HG02588 (cell line): ENCODE measurements at regions not wholly inside any gene's neighbourhood (a gene's known extent, or its start where the extent isn't known, plus 50 kb on each side); places are given as distances from the start of the nearest gene placed in this dataset.
"Not testable (repeated sequence)": the region's sequence is repeated elsewhere in the genome, so short reads cannot be mapped to it uniquely, and the experiment has no call there.

Source experiments
- ATAC-seq: cut with Tn5 transposase; IDR thresholded peaks from one replicate; pipeline ENCODE4 v1.9.1; 2021; ENCODE audit warnings: mild to moderate bottlenecking, moderate library complexity; ENCODE audit not compliant: unreplicated experiment

- ATAC-seq = no peak
Observed at GRCh38 chr5:156170351-156170961, 156.5 kb upstream of the SGCD start.

- no peak for ATAC-seq
Observed at GRCh38 chr5:156174225-156174624, 152.7 kb upstream of the SGCD start.

- ATAC-seq = no peak
Observed at GRCh38 chr5:156178117-156178516, 148.8 kb upstream of the SGCD start.

GRCh38 chr5:156181656-156182055 is 145.3 kb upstream of the SGCD start:
- no peak for ATAC-seq

- ATAC-seq = no peak
Observed at GRCh38 chr5:156182174-156182967, 144.6 kb upstream of the SGCD start.

GRCh38 chr5:156186760-156187159 is 140.2 kb upstream of the SGCD start:
- no peak for ATAC-seq

- no peak for ATAC-seq
Observed at GRCh38 chr5:156188016-156188415, 138.9 kb upstream of the SGCD start.

GRCh38 chr5:156189628-156190027 is 137.3 kb upstream of the SGCD start:
- ATAC-seq = no peak

- ATAC-seq = no peak
Observed at GRCh38 chr5:156191547-156191946, 135.4 kb upstream of the SGCD start.

GRCh38 chr5:156197042-156197635 is 129.8 kb upstream of the SGCD start:
- no peak for ATAC-seq

- no peak for ATAC-seq
Observed at GRCh38 chr5:156199045-156199444, 127.9 kb upstream of the SGCD start.

- no peak for ATAC-seq
Observed at GRCh38 chr5:156200938-156201787, 125.8 kb upstream of the SGCD start.

- ATAC-seq = no peak
Observed at GRCh38 chr5:156201788-156202403, 125.1 kb upstream of the SGCD start.

- ATAC-seq = no peak
Observed at GRCh38 chr5:156208271-156208670, 118.7 kb upstream of the SGCD start.

- ATAC-seq = no peak
Observed at GRCh38 chr5:156218367-156219158, 108.4 kb upstream of the SGCD start.

GRCh38 chr5:156219483-156220005 is 107.4 kb upstream of the SGCD start:
- no peak for ATAC-seq

- ATAC-seq = no peak
Observed at GRCh38 chr5:156221816-156222215, 105.1 kb upstream of the SGCD start.

- ATAC-seq = no peak
Observed at GRCh38 chr5:156223547-156223946, 103.4 kb upstream of the SGCD start.

- ATAC-seq = not testable (repeated sequence)
Observed at GRCh38 chr5:156226485-156226884, 100.5 kb upstream of the SGCD start.

- ATAC-seq = no peak
Observed at GRCh38 chr5:156230887-156231286, 96.1 kb upstream of the SGCD start.
